Neural cell (in vitro differentiated cells): ENCODE measurements at regions not wholly inside any gene's neighbourhood (a gene's known extent, or its start where the extent isn't known, plus 50 kb on each side); places are given as distances from the start of the nearest gene placed in this dataset.
A peak's percentile ranks its signal among the peaks of the same experiment; 100 is the strongest.

Source experiments
- H2AFZ ChIP-seq: fragments of 200-600, 300-800 bp; sonication (generic), shearing (Covaris generic); 2 replicates; pipeline ENCODE4 v1.6.0; 2014; ENCODE audit warnings: low read depth, mild to moderate bottlenecking, antibody characterized with exemption, low read length, moderate library complexity
- H3F3A ChIP-seq: fragments of 200-600 bp; shearing (Covaris generic); 2 replicates; pipeline ENCODE4 v1.6.1; 2016; ENCODE audit warnings: mild to moderate bottlenecking, moderate library complexity, mixed read lengths, antibody characterized with exemption, low read length; ENCODE audit not compliant: insufficient read depth, poor library complexity, severe bottlenecking
- H3K27ac ChIP-seq: fragments of 200-600, 300-800 bp; sonication (generic), shearing (Covaris generic); 2 replicates; pipeline ENCODE4 v1.5.1; 2014; ENCODE audit warnings: mild to moderate bottlenecking, low read length, moderate library complexity
- H3K27me3 ChIP-seq: fragments of 300-800, 200-600 bp; sonication (generic), shearing (Covaris generic); 2 replicates; pipeline ENCODE4 v1.6.0; 2014; ENCODE audit warnings: mild to moderate bottlenecking, low read depth, low read length, moderate library complexity; ENCODE audit not compliant: insufficient read depth
- H3K36me3 ChIP-seq: fragments of 300-800, 200-600 bp; sonication (generic), shearing (Covaris generic); 2 replicates; pipeline ENCODE4 v1.5.1; 2014; ENCODE audit warnings: mild to moderate bottlenecking, antibody characterized with exemption, low read length, moderate library complexity; ENCODE audit not compliant: insufficient read depth
- H3K4me2 ChIP-seq: fragments of 300-800, 200-600 bp; sonication (generic), shearing (Covaris generic); 2 replicates; pipeline ENCODE4 v1.6.0; 2014; ENCODE audit warnings: mild to moderate bottlenecking, low read length
- H3K4me3 ChIP-seq: fragments of 300-800, 200-600 bp; sonication (generic), shearing (Covaris generic); 2 replicates; pipeline ENCODE4 v1.5.1; 2014; ENCODE audit warnings: mild to moderate bottlenecking, low read length, moderate library complexity
- H3K79me2 ChIP-seq: fragments of 200-600 bp; shearing (Covaris generic); replicated peaks from 2 replicates; pipeline ENCODE4 v1.6.0; 2014; ENCODE audit warnings: mild to moderate bottlenecking, low read length, moderate library complexity; ENCODE audit not compliant: insufficient read depth
- H3K9ac ChIP-seq: fragments of 300-800, 200-600 bp; sonication (generic), shearing (Covaris generic); 2 replicates; pipeline ENCODE4 v1.6.1; 2016; ENCODE audit warnings: mild to moderate bottlenecking, low read length, mixed read lengths
- H3K9me2 ChIP-seq: fragments of 200-600 bp; shearing (Covaris generic); 2 replicates; pipeline ENCODE4 v1.6.1; 2016; ENCODE audit warnings: mild to moderate bottlenecking, low read length, mixed read lengths; ENCODE audit not compliant: insufficient read depth
- H3K9me3 ChIP-seq: fragments of 200-600, 300-800 bp; sonication (generic), shearing (Covaris generic); 2 replicates; pipeline ENCODE4 v1.6.1; 2016; ENCODE audit warnings: mild to moderate bottlenecking, mixed run types, low read length, moderate library complexity, mixed read lengths
- H4K20me1 ChIP-seq: fragments of 200-600 bp; shearing (Covaris generic); 2 replicates; pipeline ENCODE4 v1.6.1; 2016; ENCODE audit warnings: mild to moderate bottlenecking, mixed run types; ENCODE audit not compliant: insufficient read depth
- EP300 ChIP-seq: fragments of 450-650 bp; conservative IDR thresholded peaks from 2 replicates; pipeline ENCODE4 v1.6.1; 2014; ENCODE audit warnings: antibody characterized with exemption, mild to moderate bottlenecking, moderate library complexity; ENCODE audit not compliant: poor library complexity, severe bottlenecking
- EZH2 ChIP-seq: fragments of 200-600, 300-800 bp; shearing (Covaris generic), sonication (generic); IDR thresholded peaks from 2 replicates; pipeline ENCODE4 v1.6.1; 2014; ENCODE audit warnings: antibody characterized with exemption, low read length, borderline replicate concordance, mild to moderate bottlenecking; ENCODE audit not compliant: insufficient read depth, poor library complexity, severe bottlenecking
- MXI1 ChIP-seq: fragments of 450-650 bp; conservative IDR thresholded peaks from 2 replicates; pipeline ENCODE4 v1.6.1; 2014; ENCODE audit warnings: antibody characterized with exemption, mild to moderate bottlenecking; ENCODE audit not compliant: poor library complexity, severe bottlenecking
- POLR2AphosphoS5 ChIP-seq: IDR thresholded peaks from 2 replicates; pipeline ENCODE4 v1.6.1; 2012
- RAD21 ChIP-seq: fragments of 450-650 bp; conservative IDR thresholded peaks from 2 replicates; pipeline ENCODE4 v1.6.1; 2014; ENCODE audit warnings: antibody characterized with exemption, mild to moderate bottlenecking, moderate library complexity
- TAF1 ChIP-seq: IDR thresholded peaks from 2 replicates; pipeline ENCODE4 v1.6.1; 2012; ENCODE audit warnings: low read depth
- TF ChIP-seq, protein P1 (sequence below): IDR thresholded peaks from 2 replicates; pipeline ENCODE4 v1.6.1; 2012; ENCODE audit warnings: borderline replicate concordance
- TF ChIP-seq, protein P2 (sequence below): fragments of 450-650 bp; IDR thresholded peaks from 2 replicates; pipeline ENCODE4 v1.5.1; 2014; ENCODE audit warnings: antibody characterized with exemption, mild to moderate bottlenecking, moderate library complexity; ENCODE audit not compliant: poor library complexity, severe bottlenecking

DNA sequence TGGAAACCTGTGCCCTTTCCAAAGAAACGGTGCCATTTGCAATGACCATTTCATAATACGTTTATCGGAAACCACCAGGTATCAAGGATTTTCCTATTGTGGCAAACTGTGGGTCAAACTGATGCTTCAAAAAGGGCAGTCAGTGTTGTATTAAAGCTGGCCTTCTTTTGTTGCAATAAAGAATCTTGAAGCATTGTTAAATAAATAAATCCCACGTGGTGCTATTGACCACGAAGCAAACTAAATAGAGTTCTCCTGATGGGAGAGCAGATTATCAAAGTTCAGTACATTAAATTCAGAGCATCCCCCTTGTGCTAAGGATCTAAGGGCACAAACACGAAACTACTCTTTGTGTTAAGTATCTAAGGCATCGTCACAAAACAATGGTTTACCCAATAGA, 545.9 kb upstream of the MIR17HG start:
- no peaks in the 10 kb centered on the region for H3K9me3 ChIP-seq
- H3K27me3 ChIP-seq: no peaks in the 10 kb centered on the region
- no peaks in the 10 kb centered on the region for H3K36me3 ChIP-seq
- TF ChIP-seq MXI1 (no peak), TAF1 (no peak), EP300 (no peak), EZH2 (no peak), RAD21 (no peak), POLR2AphosphoS5 (no peak)
- TF ChIP-seq, protein P1, sequence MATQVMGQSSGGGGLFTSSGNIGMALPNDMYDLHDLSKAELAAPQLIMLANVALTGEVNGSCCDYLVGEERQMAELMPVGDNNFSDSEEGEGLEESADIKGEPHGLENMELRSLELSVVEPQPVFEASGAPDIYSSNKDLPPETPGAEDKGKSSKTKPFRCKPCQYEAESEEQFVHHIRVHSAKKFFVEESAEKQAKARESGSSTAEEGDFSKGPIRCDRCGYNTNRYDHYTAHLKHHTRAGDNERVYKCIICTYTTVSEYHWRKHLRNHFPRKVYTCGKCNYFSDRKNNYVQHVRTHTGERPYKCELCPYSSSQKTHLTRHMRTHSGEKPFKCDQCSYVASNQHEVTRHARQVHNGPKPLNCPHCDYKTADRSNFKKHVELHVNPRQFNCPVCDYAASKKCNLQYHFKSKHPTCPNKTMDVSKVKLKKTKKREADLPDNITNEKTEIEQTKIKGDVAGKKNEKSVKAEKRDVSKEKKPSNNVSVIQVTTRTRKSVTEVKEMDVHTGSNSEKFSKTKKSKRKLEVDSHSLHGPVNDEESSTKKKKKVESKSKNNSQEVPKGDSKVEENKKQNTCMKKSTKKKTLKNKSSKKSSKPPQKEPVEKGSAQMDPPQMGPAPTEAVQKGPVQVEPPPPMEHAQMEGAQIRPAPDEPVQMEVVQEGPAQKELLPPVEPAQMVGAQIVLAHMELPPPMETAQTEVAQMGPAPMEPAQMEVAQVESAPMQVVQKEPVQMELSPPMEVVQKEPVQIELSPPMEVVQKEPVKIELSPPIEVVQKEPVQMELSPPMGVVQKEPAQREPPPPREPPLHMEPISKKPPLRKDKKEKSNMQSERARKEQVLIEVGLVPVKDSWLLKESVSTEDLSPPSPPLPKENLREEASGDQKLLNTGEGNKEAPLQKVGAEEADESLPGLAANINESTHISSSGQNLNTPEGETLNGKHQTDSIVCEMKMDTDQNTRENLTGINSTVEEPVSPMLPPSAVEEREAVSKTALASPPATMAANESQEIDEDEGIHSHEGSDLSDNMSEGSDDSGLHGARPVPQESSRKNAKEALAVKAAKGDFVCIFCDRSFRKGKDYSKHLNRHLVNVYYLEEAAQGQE: no peak
- TF ChIP-seq, protein P2, sequence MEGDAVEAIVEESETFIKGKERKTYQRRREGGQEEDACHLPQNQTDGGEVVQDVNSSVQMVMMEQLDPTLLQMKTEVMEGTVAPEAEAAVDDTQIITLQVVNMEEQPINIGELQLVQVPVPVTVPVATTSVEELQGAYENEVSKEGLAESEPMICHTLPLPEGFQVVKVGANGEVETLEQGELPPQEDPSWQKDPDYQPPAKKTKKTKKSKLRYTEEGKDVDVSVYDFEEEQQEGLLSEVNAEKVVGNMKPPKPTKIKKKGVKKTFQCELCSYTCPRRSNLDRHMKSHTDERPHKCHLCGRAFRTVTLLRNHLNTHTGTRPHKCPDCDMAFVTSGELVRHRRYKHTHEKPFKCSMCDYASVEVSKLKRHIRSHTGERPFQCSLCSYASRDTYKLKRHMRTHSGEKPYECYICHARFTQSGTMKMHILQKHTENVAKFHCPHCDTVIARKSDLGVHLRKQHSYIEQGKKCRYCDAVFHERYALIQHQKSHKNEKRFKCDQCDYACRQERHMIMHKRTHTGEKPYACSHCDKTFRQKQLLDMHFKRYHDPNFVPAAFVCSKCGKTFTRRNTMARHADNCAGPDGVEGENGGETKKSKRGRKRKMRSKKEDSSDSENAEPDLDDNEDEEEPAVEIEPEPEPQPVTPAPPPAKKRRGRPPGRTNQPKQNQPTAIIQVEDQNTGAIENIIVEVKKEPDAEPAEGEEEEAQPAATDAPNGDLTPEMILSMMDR: no peak
- no peaks in the 10 kb centered on the region for H4K20me1 ChIP-seq
- no peaks in the 10 kb centered on the region for H3K9me2 ChIP-seq
- H3K79me2 ChIP-seq: no peaks in the 10 kb centered on the region
- no peak overlapping the region for H3K27ac ChIP-seq
- no peak overlapping the region for H3K4me3 ChIP-seq
- H3K4me2 ChIP-seq: no peak overlapping the region
- H3F3A ChIP-seq: no peaks in the 10 kb centered on the region
- H3K9ac ChIP-seq: no peak overlapping the region
- no peak overlapping the region for H2AFZ ChIP-seq

DNA sequence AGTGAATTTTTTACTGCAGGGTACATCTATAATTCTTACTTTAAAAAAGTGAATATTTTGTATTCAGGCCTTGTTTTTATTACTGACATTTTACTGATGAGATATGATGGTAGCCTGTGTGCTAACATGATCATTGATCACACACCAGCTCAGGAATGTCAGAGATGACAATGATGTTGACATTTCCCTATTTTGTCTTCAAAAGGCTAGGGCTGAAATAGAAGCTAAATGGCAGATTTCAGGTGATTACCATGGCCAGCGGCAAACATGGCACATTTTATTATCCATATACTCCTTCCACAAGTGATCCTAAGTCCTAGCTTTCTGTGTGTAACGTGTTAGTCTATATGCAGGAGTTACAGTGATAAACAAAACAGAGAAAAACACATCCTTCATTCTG, 544.3 kb upstream of the MIR17HG start:
- Histone ChIP-seq H3K4me3 (peak overlapping the region; percentile 15), H4K20me1 (no peaks in the 10 kb centered on the region), H3K9me3 (no peaks in the 10 kb centered on the region), H3K27me3 (no peaks in the 10 kb centered on the region), H3K79me2 (no peaks in the 10 kb centered on the region), H3K9ac (no peak overlapping the region), H3K27ac (no peak overlapping the region), H3K9me2 (no peaks in the 10 kb centered on the region), H3F3A (no peaks in the 10 kb centered on the region), H2AFZ (no peak overlapping the region), H3K4me2 (no peak overlapping the region), H3K36me3 (no peaks in the 10 kb centered on the region)
- TF ChIP-seq, protein P2: no peak
- TF ChIP-seq POLR2AphosphoS5 (peak; percentile 52), EP300 (peak; percentile 89)
- TF ChIP-seq, protein P1: peak; percentile 16
